Ectodermal cell (in vitro differentiated cells): ENCODE measurements at regions not wholly inside any gene's neighbourhood (a gene's known extent, or its start where the extent isn't known, plus 50 kb on each side); places are given as distances from the start of the nearest gene placed in this dataset.
"Not testable (repeated sequence)": the region's sequence is repeated elsewhere in the genome, so short reads cannot be mapped to it uniquely, and the experiment has no call there.

Experiments
- H3K27ac ChIP-seq: 2 replicates; pipeline ENCODE4 v1.7.0; 2013; ENCODE audit warnings: mild to moderate bottlenecking, low read depth, low read length; ENCODE audit not compliant: insufficient read depth, poor library complexity, severe bottlenecking
- H3K27me3 ChIP-seq: 2 replicates; pipeline ENCODE4 v1.7.0; 2013; ENCODE audit warnings: mild to moderate bottlenecking, low read length; ENCODE audit not compliant: insufficient read depth, control insufficient read depth, poor library complexity, severe bottlenecking
- H3K36me3 ChIP-seq: one replicate; pipeline ENCODE4 v1.7.0; 2013; ENCODE audit warnings: low read length; ENCODE audit not compliant: control insufficient read depth, insufficient read depth
- H3K4me1 ChIP-seq: one replicate; pipeline ENCODE4 v1.7.0; 2013; ENCODE audit warnings: low read length; ENCODE audit not compliant: control insufficient read depth, insufficient read depth
- H3K4me3 ChIP-seq: 2 replicates; pipeline ENCODE4 v1.7.0; 2013; ENCODE audit warnings: low read depth, low read length, control low read depth; ENCODE audit not compliant: insufficient read depth
- H3K9me3 ChIP-seq: 2 replicates; pipeline ENCODE4 v1.7.0; 2013; ENCODE audit warnings: mild to moderate bottlenecking, low read length, moderate library complexity; ENCODE audit not compliant: control insufficient read depth
- WGBS, 2 experiments: methylation state at CpG; one replicate each; pipeline ENCODE4 v1.1.7; 2013; ENCODE audit warnings: missing lambda C conversion rate in 2 of 2; 5-methylcytosine and 5-hydroxymethylcytosine counted together

DNA sequence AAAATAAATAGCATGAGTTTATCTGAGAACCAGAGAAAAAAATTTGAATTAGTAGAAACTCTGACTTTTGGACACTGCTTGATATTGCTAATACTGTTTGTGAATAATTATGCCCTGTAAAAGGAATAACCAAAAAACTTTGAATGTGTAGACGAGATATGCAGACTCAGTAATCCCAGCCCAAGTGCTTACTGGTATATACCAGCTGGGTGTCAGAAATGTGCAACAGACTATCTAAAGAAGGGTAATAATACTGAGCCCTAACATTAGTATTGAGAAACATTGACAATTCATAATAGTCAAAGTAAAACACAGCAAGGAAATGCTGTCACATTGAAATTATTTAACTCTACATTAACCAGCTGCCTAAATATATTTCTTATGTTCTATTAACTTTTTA lies 60.5 kb upstream of the ZC3H15 start:
- no peaks in the 10 kb centered on the region for H3K4me1 ChIP-seq
- H3K36me3 ChIP-seq = no peaks in the 10 kb centered on the region
- no peaks in the 10 kb centered on the region for H3K9me3 ChIP-seq
- no peak overlapping the region for H3K4me3 ChIP-seq
- H3K27me3 ChIP-seq = no peaks in the 10 kb centered on the region
- no peak overlapping the region for H3K27ac ChIP-seq
- WGBS, 2 experiments = 94 to 100% methylated on average over 1 of the region's 1 CpG

DNA sequence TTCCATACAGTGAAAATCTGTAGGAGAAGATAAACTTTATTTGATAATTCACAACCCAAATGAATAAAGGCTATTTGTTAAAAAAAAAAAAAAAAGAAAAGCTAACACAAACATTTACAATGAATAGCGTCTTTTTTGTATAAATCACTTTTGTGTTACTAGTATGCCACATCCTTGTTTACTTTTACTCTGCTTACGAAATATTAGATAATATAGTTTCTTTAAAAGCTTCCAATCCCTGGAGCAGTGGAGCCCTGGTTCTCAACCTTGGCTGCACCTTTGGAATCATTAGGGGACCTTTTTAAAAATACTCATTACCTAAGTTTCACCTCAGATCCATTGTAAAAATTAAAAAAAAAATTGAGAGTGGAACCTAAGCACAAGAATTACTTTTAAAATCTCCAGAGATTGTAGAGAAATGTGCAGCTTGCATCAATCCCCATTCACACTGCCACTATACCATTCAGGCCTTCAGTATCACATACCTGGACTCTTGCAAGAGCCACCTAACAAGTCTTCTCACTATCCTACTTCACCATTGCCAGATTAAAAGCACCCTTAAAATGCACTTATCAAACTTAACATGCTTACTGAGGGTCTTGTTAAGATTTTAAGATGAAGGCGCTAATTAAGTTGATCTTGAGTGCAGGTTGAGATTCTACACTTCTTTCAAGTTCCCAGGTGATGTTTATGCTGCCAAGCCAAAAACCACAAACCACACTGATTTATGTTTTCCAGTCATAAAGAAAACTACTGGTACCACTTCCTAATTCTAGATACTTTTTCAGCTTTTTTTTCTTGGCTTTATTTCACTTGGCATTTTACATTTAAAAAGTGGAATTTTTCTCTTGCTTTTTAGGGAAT lies 59.7 kb upstream of the ZC3H15 start:
- no peaks in the 10 kb centered on the region for H3K9me3 ChIP-seq
- no peak overlapping the region for H3K27ac ChIP-seq
- H3K4me1 ChIP-seq = no peaks in the 10 kb centered on the region
- no peaks in the 10 kb centered on the region for H3K36me3 ChIP-seq
- no peaks in the 10 kb centered on the region for H3K27me3 ChIP-seq
- 92 to 93% methylated on average over 2 to 3 of the region's 3 CpGs for WGBS, 2 experiments
- H3K4me3 ChIP-seq = no peak overlapping the region

DNA sequence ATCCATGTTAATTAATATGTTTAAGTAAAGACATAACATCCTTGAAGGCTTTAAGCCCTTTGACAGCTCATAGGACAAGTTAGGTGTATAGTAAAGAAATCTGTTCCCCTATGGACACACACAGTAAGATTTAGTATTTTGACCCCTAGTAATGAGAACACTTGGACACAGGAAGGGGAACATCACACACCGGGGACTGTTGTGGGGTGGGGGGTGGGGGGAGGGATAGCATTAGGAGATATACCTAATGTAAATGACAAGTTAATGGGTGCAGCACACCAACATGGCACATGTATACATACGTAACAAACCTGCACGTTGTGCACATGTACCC lies 59.1 kb upstream of the ZC3H15 start:
- H3K27ac ChIP-seq, H3K9me3 ChIP-seq, H3K4me1 ChIP-seq, H3K36me3 ChIP-seq, H3K27me3 ChIP-seq, H3K4me3 ChIP-seq: not testable (repeated sequence)
- WGBS, 2 experiments = 100% methylated on average over 1 of the region's 3 CpGs; no CpG with 5 or more reads in 1 of the 2 experiments

DNA sequence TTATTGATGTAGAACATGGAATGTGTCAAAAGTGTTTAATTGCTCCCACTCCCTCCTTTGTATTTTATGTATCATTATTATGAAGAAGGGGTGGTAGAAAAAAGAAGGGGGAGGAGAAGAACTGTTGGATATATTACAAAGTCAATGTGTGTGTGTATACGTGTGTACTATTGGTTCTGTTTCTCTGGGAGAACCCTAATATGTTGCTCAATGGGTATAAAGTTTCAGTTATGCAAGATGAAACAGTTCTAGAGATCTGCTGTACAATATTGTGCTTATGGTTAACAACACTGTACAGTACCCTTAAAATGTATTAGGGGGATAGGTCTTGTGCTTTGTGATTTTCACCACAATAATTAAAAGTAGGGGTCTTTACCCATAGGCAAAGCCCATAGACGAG lies 58.1 kb upstream of the ZC3H15 start:
- WGBS, 2 experiments = 98% methylated on average over 2 of the region's 2 CpGs
- no peaks in the 10 kb centered on the region for H3K27me3 ChIP-seq
- no peaks in the 10 kb centered on the region for H3K9me3 ChIP-seq
- no peaks in the 10 kb centered on the region for H3K36me3 ChIP-seq
- no peak overlapping the region for H3K27ac ChIP-seq
- no peaks in the 10 kb centered on the region for H3K4me1 ChIP-seq
- H3K4me3 ChIP-seq = no peak overlapping the region

DNA sequence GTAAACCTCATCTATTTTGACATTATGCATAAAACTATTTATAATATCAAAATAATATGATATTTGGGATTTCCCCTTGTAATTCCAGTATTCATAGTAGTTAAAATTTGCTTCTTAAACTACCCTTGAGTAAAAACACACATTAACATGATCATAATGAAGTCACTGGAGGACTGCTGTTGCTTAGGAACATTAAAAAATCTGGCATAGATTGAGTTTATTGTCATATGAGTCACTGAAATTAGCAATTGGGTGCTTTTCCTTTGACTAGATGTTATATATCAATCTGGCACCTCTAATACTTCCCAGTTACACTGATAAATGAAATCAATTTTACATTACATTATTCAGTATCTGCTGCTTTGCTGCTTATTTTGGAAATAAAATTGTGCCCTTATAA lies 57.0 kb upstream of the ZC3H15 start:
- no peak overlapping the region for H3K4me3 ChIP-seq
- H3K36me3 ChIP-seq = no peaks in the 10 kb centered on the region
- H3K27ac ChIP-seq = no peak overlapping the region
- H3K4me1 ChIP-seq = no peaks in the 10 kb centered on the region
- no peaks in the 10 kb centered on the region for H3K9me3 ChIP-seq
- H3K27me3 ChIP-seq = no peaks in the 10 kb centered on the region

DNA sequence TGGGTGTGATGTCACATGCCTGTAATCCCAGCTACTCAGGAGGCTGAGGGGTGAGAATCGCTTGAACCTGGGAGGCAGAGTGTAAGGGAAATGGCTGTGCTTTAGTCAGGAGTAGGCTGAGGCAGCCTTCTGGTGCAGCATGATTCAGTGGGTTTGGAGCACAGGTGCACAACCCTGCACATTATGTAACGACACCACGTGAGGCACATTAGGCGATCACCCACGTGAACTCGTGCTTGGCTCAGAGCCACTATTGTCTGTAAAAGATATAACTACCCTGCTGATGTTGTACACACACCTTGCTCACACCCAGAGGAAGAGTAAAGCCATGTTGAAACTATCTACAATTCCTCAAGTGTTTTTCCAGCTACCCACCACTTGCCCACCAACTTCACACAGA lies 54.8 kb upstream of the ZC3H15 start:
- Histone ChIP-seq H3K27ac (no peak overlapping the region), H3K27me3 (no peaks in the 10 kb centered on the region), H3K4me1 (no peaks in the 10 kb centered on the region), H3K9me3 (no peaks in the 10 kb centered on the region), H3K36me3 (no peaks in the 10 kb centered on the region), H3K4me3 (no peak overlapping the region)
- WGBS, 2 experiments = 95 to 96% methylated on average over 6 of the region's 6 CpGs

DNA sequence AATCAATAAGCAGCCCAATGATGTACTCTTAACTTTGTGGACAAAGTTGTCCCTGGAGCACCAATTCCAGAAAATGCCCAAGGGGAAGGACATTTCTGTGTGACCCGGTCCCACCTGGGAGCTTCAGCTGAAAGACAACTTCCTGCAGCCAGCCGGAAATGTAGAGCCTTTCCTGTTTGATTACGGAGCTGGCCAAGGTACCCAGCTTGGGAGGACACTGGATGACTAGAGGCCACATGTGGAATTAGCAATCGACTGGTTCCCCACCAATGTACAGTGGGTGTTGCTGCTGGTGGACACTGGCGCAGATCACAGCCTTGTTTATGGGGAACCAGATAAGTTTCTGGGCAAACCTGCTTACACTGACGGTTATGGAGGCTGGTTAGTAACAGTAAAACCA lies 53.0 kb upstream of the ZC3H15 start:
- Histone ChIP-seq H3K4me3 (no peak overlapping the region), H3K27ac (no peak overlapping the region), H3K9me3 (no peaks in the 10 kb centered on the region), H3K27me3 (no peaks in the 10 kb centered on the region), H3K4me1 (no peaks in the 10 kb centered on the region), H3K36me3 (no peaks in the 10 kb centered on the region)
- WGBS, 2 experiments = 90 to 93% methylated on average over 6 of the region's 6 CpGs

DNA sequence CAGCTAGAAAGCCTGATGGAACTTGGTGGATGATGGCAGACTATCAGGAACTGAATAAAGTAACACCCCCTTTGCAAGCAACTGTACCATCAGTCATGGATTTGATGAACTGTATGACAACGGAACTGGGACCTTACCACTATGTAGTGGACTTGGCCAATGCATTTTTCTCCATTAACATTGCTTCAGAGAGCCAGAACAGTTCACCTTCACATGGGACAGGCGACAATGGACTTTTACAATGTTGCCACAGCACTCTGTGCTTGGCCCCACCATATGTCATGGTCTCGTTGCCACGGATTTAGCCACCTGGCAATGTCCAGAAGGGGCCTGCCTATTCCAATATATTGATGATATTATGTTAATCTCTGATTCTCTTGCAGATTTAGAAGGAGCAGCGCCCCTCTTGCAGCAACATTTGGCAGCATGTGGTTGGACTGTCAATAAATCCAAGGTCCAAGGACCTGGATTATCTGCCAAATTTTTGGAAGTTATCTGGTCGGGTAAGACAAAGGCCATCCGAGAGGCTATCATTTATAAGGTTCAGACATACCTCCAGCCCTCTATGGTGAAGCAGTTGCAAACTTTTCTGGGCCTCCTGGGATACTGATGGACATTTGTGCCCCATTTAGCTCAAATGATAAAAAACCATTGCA lies 52.2 kb upstream of the ZC3H15 start:
- Histone ChIP-seq H3K27ac (no peak overlapping the region), H3K9me3 (no peaks in the 10 kb centered on the region), H3K4me1 (no peaks in the 10 kb centered on the region), H3K36me3 (no peaks in the 10 kb centered on the region), H3K27me3 (no peaks in the 10 kb centered on the region), H3K4me3 (no peak overlapping the region)
- 94% methylated on average over 7 of the region's 7 CpGs for WGBS, 2 experiments
